ENCODE measurements at regions not wholly inside any gene's neighbourhood (a gene's known extent, or its start where the extent isn't known, plus 50 kb on each side); places are given as distances from the start of the nearest gene placed in this dataset.
"Not testable (repeated sequence)": the region's sequence is repeated elsewhere in the genome, so short reads cannot be mapped to it uniquely, and the experiment has no call there.

DNA sequence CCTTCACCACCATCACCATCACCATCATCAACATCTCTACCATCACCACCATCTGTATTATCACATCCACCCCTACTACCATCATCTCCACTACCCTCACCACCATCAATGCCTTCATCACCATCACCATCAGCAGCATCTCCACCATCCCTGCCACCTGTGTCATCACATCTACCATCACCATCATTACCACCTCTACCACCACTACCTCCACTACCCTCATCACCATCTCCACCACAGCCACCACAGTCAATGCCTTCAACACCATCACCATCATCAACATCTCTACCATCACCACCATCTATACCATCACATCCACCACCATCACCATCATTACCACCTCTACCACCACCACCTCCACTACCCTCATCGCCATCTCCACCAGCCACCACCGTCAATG is 196.7 kb downstream of the SHQ1 start:
- TF ChIP-seq, protein P1, sequence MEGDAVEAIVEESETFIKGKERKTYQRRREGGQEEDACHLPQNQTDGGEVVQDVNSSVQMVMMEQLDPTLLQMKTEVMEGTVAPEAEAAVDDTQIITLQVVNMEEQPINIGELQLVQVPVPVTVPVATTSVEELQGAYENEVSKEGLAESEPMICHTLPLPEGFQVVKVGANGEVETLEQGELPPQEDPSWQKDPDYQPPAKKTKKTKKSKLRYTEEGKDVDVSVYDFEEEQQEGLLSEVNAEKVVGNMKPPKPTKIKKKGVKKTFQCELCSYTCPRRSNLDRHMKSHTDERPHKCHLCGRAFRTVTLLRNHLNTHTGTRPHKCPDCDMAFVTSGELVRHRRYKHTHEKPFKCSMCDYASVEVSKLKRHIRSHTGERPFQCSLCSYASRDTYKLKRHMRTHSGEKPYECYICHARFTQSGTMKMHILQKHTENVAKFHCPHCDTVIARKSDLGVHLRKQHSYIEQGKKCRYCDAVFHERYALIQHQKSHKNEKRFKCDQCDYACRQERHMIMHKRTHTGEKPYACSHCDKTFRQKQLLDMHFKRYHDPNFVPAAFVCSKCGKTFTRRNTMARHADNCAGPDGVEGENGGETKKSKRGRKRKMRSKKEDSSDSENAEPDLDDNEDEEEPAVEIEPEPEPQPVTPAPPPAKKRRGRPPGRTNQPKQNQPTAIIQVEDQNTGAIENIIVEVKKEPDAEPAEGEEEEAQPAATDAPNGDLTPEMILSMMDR (IDR thresholded peaks at IDR 0.05; ENCODE audit: poor library complexity, severe bottlenecking): no peak
- no peak for ATAC-seq (ENCODE audit: low read depth)
- no peaks in the 10 kb centered on the region for H3K36me3 ChIP-seq (ENCODE audit: low read depth)
- H3K27ac ChIP-seq (ENCODE audit: poor library complexity, severe bottlenecking): no peak overlapping the region
- DNase-seq (ENCODE audit: low spot score): no peak
- no peak overlapping the region for H3K4me3 ChIP-seq (ENCODE audit: severe bottlenecking)
- H3K27me3 ChIP-seq (ENCODE audit: insufficient read depth, poor library complexity, severe bottlenecking): no peaks in the 10 kb centered on the region
- H3K9me3 ChIP-seq (ENCODE audit: severe bottlenecking): no peaks in the 10 kb centered on the region
- H3K4me1 ChIP-seq (ENCODE audit: insufficient read depth, poor library complexity, severe bottlenecking): peaks cover 6% of the 10 kb centered on the region

DNA sequence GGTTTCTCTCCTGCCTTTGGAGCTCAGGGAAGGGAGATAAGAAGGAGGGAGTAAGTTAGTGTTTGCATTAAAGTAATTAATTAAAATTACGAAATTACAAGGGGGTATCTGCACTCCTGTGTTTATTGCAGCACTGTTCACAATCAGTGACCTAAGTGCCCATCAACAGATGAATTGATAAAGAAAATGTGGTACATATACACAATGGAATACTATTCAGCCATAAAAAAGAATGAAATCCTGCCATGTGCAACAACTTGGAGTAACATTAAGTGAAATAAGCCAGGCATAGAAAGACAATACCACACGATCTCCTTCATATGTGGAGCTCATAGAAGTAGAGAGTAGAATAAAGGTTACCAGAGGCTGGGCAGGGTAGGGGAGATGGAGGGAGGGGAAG is 202.0 kb downstream of the SHQ1 start:
- ATAC-seq (ENCODE audit: low read depth): no peak
- TF ChIP-seq, protein P1 (IDR thresholded peaks at IDR 0.05; ENCODE audit: poor library complexity, severe bottlenecking): no peak

DNA sequence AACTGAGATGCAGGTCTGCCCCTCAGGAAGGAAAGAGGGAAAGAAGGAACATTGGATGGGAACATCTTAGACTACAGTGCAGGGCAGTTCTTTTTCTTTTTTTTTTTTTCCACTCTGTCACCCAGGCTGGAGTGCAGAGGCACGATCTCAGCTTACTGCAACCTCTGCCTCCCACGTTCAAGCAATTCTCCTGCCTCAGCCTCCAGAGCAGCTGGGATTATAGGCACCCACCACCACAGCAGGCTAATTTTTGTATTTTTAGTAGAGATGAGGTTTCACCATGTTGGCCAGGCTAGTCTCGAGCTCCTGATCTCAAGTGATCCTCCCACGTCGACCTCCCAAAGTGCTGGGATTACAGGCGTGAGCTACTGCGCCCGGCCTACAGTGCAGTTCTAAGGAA is 204.6 kb downstream of the SHQ1 start:
- not testable (repeated sequence) for ATAC-seq (ENCODE audit: low read depth); H3K27me3 ChIP-seq (ENCODE audit: insufficient read depth, poor library complexity, severe bottlenecking); H3K4me1 ChIP-seq (ENCODE audit: insufficient read depth, poor library complexity, severe bottlenecking); H3K36me3 ChIP-seq (ENCODE audit: low read depth); H3K27ac ChIP-seq (ENCODE audit: poor library complexity, severe bottlenecking); H3K4me3 ChIP-seq (ENCODE audit: severe bottlenecking); DNase-seq (ENCODE audit: low spot score); H3K9me3 ChIP-seq (ENCODE audit: severe bottlenecking)

More for the DNA sequence above, 202.0 kb downstream of the SHQ1 start:
- H3K27me3 ChIP-seq (ENCODE audit: insufficient read depth, poor library complexity, severe bottlenecking): no peaks in the 10 kb centered on the region
- H3K4me3 ChIP-seq (ENCODE audit: severe bottlenecking): no peak overlapping the region
- H3K9me3 ChIP-seq (ENCODE audit: severe bottlenecking): no peaks in the 10 kb centered on the region
- H3K36me3 ChIP-seq (ENCODE audit: low read depth): no peaks in the 10 kb centered on the region
- H3K27ac ChIP-seq (ENCODE audit: poor library complexity, severe bottlenecking): no peak overlapping the region
- H3K4me1 ChIP-seq (ENCODE audit: insufficient read depth, poor library complexity, severe bottlenecking): no peaks in the 10 kb centered on the region
- DNase-seq (ENCODE audit: low spot score): no peak

DNA sequence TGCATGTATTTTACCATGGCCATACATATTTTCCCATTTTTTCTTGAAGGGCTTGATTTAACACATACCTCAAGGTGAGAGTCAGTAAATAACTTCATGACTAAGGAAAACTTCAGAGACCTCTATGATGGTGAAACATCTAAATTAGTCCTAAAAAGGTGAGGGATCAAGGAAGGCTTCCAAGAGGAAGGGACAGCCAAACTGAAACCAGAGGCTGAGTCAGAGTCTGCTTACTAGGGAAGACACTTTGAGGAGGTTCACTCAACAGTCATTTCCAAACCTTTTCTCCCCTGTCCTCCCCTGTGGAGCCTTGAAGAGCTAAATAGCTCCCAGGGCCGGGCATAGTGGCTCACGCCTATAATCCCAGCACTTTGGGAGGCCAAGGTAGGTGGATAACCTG is 206.6 kb downstream of the SHQ1 start:
- Histone ChIP-seq H3K9me3 (ENCODE audit: severe bottlenecking) (no peaks in the 10 kb centered on the region), H3K27ac (ENCODE audit: poor library complexity, severe bottlenecking) (no peak overlapping the region), H3K27me3 (ENCODE audit: insufficient read depth, poor library complexity, severe bottlenecking) (no peaks in the 10 kb centered on the region), H3K4me3 (ENCODE audit: severe bottlenecking) (no peak overlapping the region), H3K36me3 (ENCODE audit: low read depth) (no peaks in the 10 kb centered on the region), H3K4me1 (ENCODE audit: insufficient read depth, poor library complexity, severe bottlenecking) (no peaks in the 10 kb centered on the region)
- no peak for DNase-seq (ENCODE audit: low spot score)
- peak; percentile 67 for ATAC-seq (ENCODE audit: low read depth)
- TF ChIP-seq, protein P1 (IDR thresholded peaks at IDR 0.05; ENCODE audit: poor library complexity, severe bottlenecking): no peak

DNA sequence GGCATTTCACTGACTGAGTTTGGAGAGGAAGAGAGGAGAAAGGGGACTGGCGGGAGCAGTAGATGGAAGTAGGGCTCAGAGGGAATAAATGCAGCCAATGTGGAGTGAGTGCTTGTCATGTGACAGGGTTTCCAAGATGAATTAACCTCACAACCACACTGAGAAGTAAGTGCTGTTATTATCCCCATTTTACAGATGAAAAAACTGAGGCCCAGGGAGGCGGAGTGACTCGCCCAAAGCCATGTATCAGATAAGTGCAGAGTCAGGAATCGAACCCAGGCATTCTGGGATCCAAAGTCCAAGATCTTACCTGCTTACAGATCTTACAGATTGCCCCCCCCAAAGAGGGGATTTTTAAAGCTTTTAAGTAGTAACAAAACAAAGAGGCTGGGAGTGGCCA is 207.2 kb downstream of the SHQ1 start:
- Histone ChIP-seq H3K9me3 (ENCODE audit: severe bottlenecking) (no peaks in the 10 kb centered on the region), H3K4me1 (ENCODE audit: insufficient read depth, poor library complexity, severe bottlenecking) (no peaks in the 10 kb centered on the region), H3K27ac (ENCODE audit: poor library complexity, severe bottlenecking) (no peak overlapping the region), H3K36me3 (ENCODE audit: low read depth) (no peaks in the 10 kb centered on the region), H3K4me3 (ENCODE audit: severe bottlenecking) (no peak overlapping the region), H3K27me3 (ENCODE audit: insufficient read depth, poor library complexity, severe bottlenecking) (no peaks in the 10 kb centered on the region)
- ATAC-seq (ENCODE audit: low read depth): no peak
- no peak for DNase-seq (ENCODE audit: low spot score)
- TF ChIP-seq, protein P1 (IDR thresholded peaks at IDR 0.05; ENCODE audit: poor library complexity, severe bottlenecking): no peak
